Loucy (cell line): ENCODE measurements at regions not wholly inside any gene's neighbourhood (a gene's known extent, or its start where the extent isn't known, plus 50 kb on each side); places are given as distances from the start of the nearest gene placed in this dataset.

ENCODE experiments used
- H2AFZ ChIP-seq: fragments of 200-600 bp; sonication (generic); 2 replicates; pipeline ENCODE4 v1.6.0; 2016; ENCODE audit warnings: antibody characterized with exemption, mild to moderate bottlenecking, low read length, moderate library complexity
- H3F3A ChIP-seq: fragments of 200-600 bp; 2 replicates; pipeline ENCODE4 v1.6.0; 2016; ENCODE audit warnings: antibody characterized with exemption, low read depth, mild to moderate bottlenecking
- H3K27me3 ChIP-seq: fragments of 200-600 bp; sonication (generic); 2 replicates; pipeline ENCODE4 v1.6.1; 2014; ENCODE audit warnings: low read length, mild to moderate bottlenecking; ENCODE audit not compliant: insufficient read depth, poor library complexity, severe bottlenecking
- H3K36me3 ChIP-seq: fragments of 200-600 bp; sonication (generic); 2 replicates; pipeline ENCODE4 v1.6.1; 2016; ENCODE audit warnings: low read length; ENCODE audit not compliant: insufficient read depth
- H3K4me1 ChIP-seq: fragments of 200-600 bp; sonication (generic); 2 replicates; pipeline ENCODE4 v1.5.1; 2014; ENCODE audit warnings: low read length, mild to moderate bottlenecking; ENCODE audit not compliant: insufficient read depth, poor library complexity, severe bottlenecking
- H3K4me2 ChIP-seq: fragments of 200-600 bp; sonication (generic); 2 replicates; pipeline ENCODE4 v1.6.0; 2014; ENCODE audit warnings: antibody characterized with exemption, low read length, low read depth, mild to moderate bottlenecking; ENCODE audit not compliant: poor library complexity, severe bottlenecking
- H3K4me3 ChIP-seq: fragments of 200-600 bp; sonication (generic); 2 replicates; pipeline ENCODE4 v1.5.1; 2014; ENCODE audit warnings: low read length, mild to moderate bottlenecking, mixed read lengths; ENCODE audit not compliant: poor library complexity, severe bottlenecking
- H3K79me2 ChIP-seq: fragments of 200-600 bp; sonication (generic); 2 replicates; pipeline ENCODE4 v1.6.1; 2014; ENCODE audit warnings: low read length; ENCODE audit not compliant: insufficient read depth
- H3K9ac ChIP-seq: fragments of 200-600 bp; sonication (generic); 2 replicates; pipeline ENCODE4 v1.6.0; 2014; ENCODE audit warnings: mild to moderate bottlenecking, low read depth, low read length, moderate library complexity; ENCODE audit not compliant: poor library complexity, severe bottlenecking
- H3K9me2 ChIP-seq: fragments of 200-600 bp; sonication (generic); replicated peaks from 2 replicates; pipeline ENCODE4 v1.6.1; 2016; ENCODE audit warnings: low read depth, low read length, mixed read lengths
- H3K9me3 ChIP-seq: fragments of 200-600 bp; sonication (generic); 2 replicates; pipeline ENCODE4 v1.6.1; 2014; ENCODE audit warnings: mild to moderate bottlenecking, antibody characterized with exemption, low read length, low read depth; ENCODE audit not compliant: insufficient read depth
- H4K20me1 ChIP-seq: fragments of 200-600 bp; sonication (generic); 2 replicates; pipeline ENCODE4 v1.6.0; 2014; ENCODE audit warnings: antibody characterized with exemption, low read length, mild to moderate bottlenecking; ENCODE audit not compliant: insufficient read depth, poor library complexity, severe bottlenecking
- CTCF ChIP-seq: fragments of 200-600 bp; sonication (generic); conservative IDR thresholded peaks from 2 replicates; pipeline ENCODE4 v1.5.1; 2014; ENCODE audit warnings: mild to moderate bottlenecking, antibody characterized with exemption, low read length
- EZH2phosphoT487 ChIP-seq: fragments of 200-600 bp; IDR thresholded peaks from 2 replicates; pipeline ENCODE4 v1.6.1; 2018; ENCODE audit warnings: antibody characterized with exemption, mild to moderate bottlenecking, moderate library complexity, borderline replicate concordance

GRCh38 chr17:53525590-53525989 lies 297.1 kb upstream of the KIF2B start:
- Histone ChIP-seq H3K4me1 (no peaks in the 10 kb centered on the region), H3K27me3 (no peaks in the 10 kb centered on the region), H3K4me3 (no peak overlapping the region), H3K9ac (no peak overlapping the region), H2AFZ (no peak overlapping the region), H3K9me3 (no peaks in the 10 kb centered on the region), H3K79me2 (no peaks in the 10 kb centered on the region), H3K4me2 (no peak overlapping the region), H3F3A (no peaks in the 10 kb centered on the region), H4K20me1 (no peaks in the 10 kb centered on the region), H3K9me2 (no peaks in the 10 kb centered on the region), H3K36me3 (no peaks in the 10 kb centered on the region)
- TF ChIP-seq EZH2phosphoT487: no peak
- TF ChIP-seq CTCF: no peak

- Histone ChIP-seq H3F3A (no peaks in the 10 kb centered on the region), H2AFZ (no peak overlapping the region), H3K4me2 (no peak overlapping the region), H3K9me3 (no peaks in the 10 kb centered on the region), H3K9me2 (no peaks in the 10 kb centered on the region), H3K9ac (no peak overlapping the region), H4K20me1 (no peaks in the 10 kb centered on the region), H3K36me3 (no peaks in the 10 kb centered on the region), H3K4me1 (no peaks in the 10 kb centered on the region), H3K79me2 (no peaks in the 10 kb centered on the region), H3K4me3 (no peak overlapping the region), H3K27me3 (no peaks in the 10 kb centered on the region)
- TF ChIP-seq EZH2phosphoT487: no peak
- no peak for TF ChIP-seq CTCF
These were observed 306.1 kb upstream of the KIF2B start for GRCh38 chr17:53516636-53517035.

GRCh38 chr17:53499277-53499676 lies 323.4 kb upstream of the KIF2B start:
- Histone ChIP-seq H3K36me3 (no peaks in the 10 kb centered on the region), H3K4me2 (no peak overlapping the region), H3K79me2 (no peaks in the 10 kb centered on the region), H3K9ac (no peak overlapping the region), H3K9me2 (no peaks in the 10 kb centered on the region), H3K27me3 (no peaks in the 10 kb centered on the region), H3K4me1 (no peaks in the 10 kb centered on the region), H3K9me3 (no peaks in the 10 kb centered on the region), H3K4me3 (no peak overlapping the region), H4K20me1 (no peaks in the 10 kb centered on the region), H3F3A (no peaks in the 10 kb centered on the region), H2AFZ (no peak overlapping the region)
- no peak for TF ChIP-seq EZH2phosphoT487
- TF ChIP-seq CTCF: no peak
